Subcutaneous abdominal adipose tissue (tissue), 5 donors: ENCODE measurements at regions not wholly inside any gene's neighbourhood (a gene's known extent, or its start where the extent isn't known, plus 50 kb on each side); places are given as distances from the start of the nearest gene placed in this dataset.

Experiments used
- H3K27ac ChIP-seq: one replicate; pipeline ENCODE4 v1.7.0; 2013; ENCODE audit warnings: low read depth, mild to moderate bottlenecking, inconsistent platforms, low read length, moderate library complexity
- H3K27me3 ChIP-seq, 5 donors: one replicate each; pipeline ENCODE4 v1.7.0; 2013; ENCODE audit warnings: low read length in 5 of 5, inconsistent platforms in 1 of 5; ENCODE audit not compliant: control insufficient read depth in 5 of 5, insufficient read depth in 4 of 5
- H3K36me3 ChIP-seq, 5 donors: one replicate each; pipeline ENCODE4 v1.7.0; 2013; ENCODE audit warnings: low read length in 5 of 5; ENCODE audit not compliant: control insufficient read depth in 5 of 5, insufficient read depth in 5 of 5
- H3K4me1 ChIP-seq, 5 donors: one replicate each; pipeline ENCODE4 v1.7.0; 2013; ENCODE audit warnings: low read length in 5 of 5, mild to moderate bottlenecking in 3 of 5, moderate library complexity in 1 of 5; ENCODE audit not compliant: control insufficient read depth in 5 of 5, insufficient read depth in 5 of 5
- H3K4me3 ChIP-seq, 5 donors: one replicate each; pipeline ENCODE4 v1.7.0; 2013; ENCODE audit warnings: low read length in 5 of 5, low read depth in 1 of 5
- H3K9ac ChIP-seq, 5 donors: one replicate each; pipeline ENCODE4 v1.7.0; 2013; ENCODE audit warnings: low read length in 5 of 5, mild to moderate bottlenecking in 4 of 5, moderate library complexity in 3 of 5
- H3K9me3 ChIP-seq, 5 donors: one replicate each; pipeline ENCODE4 v1.7.0; 2013; ENCODE audit warnings: low read length in 5 of 5; ENCODE audit not compliant: control insufficient read depth in 5 of 5
- donor health status: healthy.
- donor health status: healthy.
- donor health status: healthy.
- donor health status: healthy.
- donor health status: healthy.

DNA sequence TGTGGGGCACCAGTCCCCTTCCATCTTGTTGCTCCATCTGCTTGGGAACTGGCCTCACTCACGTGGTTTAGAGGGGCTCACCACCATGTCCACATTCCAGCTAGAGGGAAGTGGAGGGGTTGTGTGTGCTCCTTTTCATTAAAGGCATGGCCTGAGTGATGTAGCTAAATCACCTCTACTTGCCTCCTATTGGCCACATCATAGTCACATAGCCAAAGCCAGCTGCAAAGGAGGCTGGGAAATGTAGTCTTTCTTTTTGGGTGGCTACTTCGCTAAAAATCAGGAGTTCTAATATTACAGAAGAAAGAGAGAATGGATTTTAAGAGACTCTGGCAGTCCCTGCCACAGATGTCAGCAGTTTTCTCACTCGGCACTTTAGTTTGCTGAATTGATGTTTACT lies 63.0 kb upstream of the ALX4 start:
- Histone ChIP-seq H3K27ac (no peak overlapping the region), H3K27me3 (peaks cover 0 to 2% (median 0%) of the 10 kb centered on the region in 5 donors), H3K9me3 (peaks cover 5 to 12% (median 7%) of the 10 kb centered on the region in 5 donors), H3K36me3 (no peaks in the 10 kb centered on the region), H3K4me3 (no peak overlapping the region), H3K9ac (no peak overlapping the region), H3K4me1 (no peaks in the 10 kb centered on the region)

DNA sequence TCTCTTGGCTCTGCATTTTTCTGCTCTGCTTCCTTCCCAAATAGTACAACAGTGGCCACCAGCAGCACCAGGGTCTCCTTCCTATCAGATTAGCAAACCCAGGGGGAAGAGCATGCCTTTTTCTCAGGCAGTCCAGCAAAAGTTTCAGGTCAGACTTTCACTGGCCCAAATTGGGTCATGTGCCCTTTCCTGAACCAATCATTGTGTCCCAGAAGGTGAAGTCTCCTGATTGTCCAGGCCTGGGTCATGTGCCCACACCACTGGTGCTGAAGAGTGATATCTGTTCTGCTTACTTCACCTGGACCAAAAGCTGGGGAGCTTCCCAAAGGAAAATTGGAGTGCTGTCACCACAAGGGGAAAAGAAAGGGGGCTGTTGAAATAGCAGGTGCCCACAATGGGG lies 64.1 kb upstream of the ALX4 start:
- no peaks in the 10 kb centered on the region for H3K36me3 ChIP-seq

DNA sequence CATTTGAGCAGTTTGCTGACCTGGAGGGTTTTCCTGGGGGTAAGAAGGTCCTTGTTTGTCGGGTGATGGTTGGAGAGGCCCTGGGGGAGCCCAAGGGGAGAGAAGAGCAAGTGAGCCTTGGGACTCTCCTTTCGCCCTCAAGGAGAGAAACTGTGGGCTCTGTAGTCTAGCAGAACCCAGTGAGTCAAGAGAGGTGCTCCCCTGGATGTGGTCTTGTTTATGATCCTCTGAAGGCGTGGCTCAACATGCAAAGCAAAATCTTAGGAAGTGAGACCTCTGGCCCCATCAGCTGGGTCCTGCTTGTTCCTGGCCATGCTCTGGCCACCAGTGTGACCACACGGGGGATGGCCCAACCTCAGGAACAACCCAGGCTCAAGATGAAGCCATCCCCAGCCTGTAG lies 66.5 kb upstream of the ALX4 start:
- no peak overlapping the region for H3K27ac ChIP-seq
- no peaks in the 10 kb centered on the region for H3K4me1 ChIP-seq
- H3K4me3 ChIP-seq: no peak overlapping the region
- no peak overlapping the region for H3K9ac ChIP-seq
- peaks cover 0 to 16% (median 6%) of the 10 kb centered on the region in 5 donors for H3K27me3 ChIP-seq
- H3K9me3 ChIP-seq: peaks cover 5 to 13% (median 8%) of the 10 kb centered on the region in 5 donors
- no peaks in the 10 kb centered on the region for H3K36me3 ChIP-seq

More for the DNA sequence above, 64.1 kb upstream of the ALX4 start:
- Histone ChIP-seq H3K27ac (no peak overlapping the region), H3K9ac (no peak overlapping the region), H3K27me3 (peaks cover 0 to 2% (median 0%) of the 10 kb centered on the region in 5 donors), H3K4me3 (no peak overlapping the region), H3K4me1 (no peaks in the 10 kb centered on the region), H3K9me3 (peaks cover 5 to 13% (median 8%) of the 10 kb centered on the region in 5 donors)

DNA sequence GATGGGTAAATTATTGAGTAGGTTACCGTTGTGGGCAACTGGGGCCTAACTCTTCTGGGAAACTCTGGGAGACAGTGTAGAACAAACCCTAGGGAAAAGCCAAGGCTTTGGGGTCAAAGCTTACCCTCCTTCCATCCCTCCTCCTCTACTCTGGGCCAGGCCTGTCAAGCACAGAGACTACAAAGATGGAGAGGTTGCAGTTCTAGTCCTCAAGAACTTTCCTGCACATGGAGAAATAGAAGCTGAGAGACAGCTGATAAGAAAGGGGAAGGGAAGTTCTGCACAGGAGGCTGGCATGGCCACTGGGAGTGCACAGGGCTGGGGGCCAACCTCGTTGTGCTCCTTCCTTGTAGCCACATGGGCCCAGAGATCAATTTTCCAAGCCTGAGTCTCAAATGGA lies 67.2 kb upstream of the ALX4 start:
- Histone ChIP-seq H3K9me3 (peaks cover 5 to 13% (median 8%) of the 10 kb centered on the region in 5 donors), H3K4me3 (no peak overlapping the region), H3K36me3 (no peaks in the 10 kb centered on the region), H3K27me3 (peaks cover 0 to 19% (median 7%) of the 10 kb centered on the region in 5 donors), H3K27ac (no peak overlapping the region), H3K4me1 (no peaks in the 10 kb centered on the region), H3K9ac (no peak overlapping the region)

DNA sequence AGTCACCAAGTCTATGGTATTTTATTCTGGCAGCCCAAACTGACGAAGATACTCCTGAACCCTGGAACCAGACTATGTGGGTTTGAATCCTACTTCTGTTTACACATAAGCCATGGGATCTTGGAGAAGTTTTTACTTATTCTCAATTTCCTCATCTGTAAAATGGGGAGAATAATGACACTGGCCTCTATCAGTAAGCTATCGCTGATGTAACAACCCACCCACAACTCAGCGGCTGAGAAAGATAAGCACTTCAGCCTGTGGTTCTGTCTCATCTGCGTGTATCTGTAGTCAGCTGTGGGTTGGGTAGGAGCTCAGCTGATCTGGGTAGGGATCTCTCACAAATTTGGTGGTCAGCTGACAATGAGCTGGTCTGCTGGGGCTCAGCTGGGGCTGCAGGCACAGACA lies 68.0 kb upstream of the ALX4 start:
- no peak overlapping the region for H3K4me3 ChIP-seq
- no peak overlapping the region for H3K9ac ChIP-seq
- H3K36me3 ChIP-seq: no peaks in the 10 kb centered on the region
- H3K9me3 ChIP-seq: peaks cover 5 to 13% (median 8%) of the 10 kb centered on the region in 5 donors
- H3K27me3 ChIP-seq: peaks cover 0 to 21% (median 12%) of the 10 kb centered on the region in 5 donors
- no peak overlapping the region for H3K27ac ChIP-seq
- no peaks in the 10 kb centered on the region for H3K4me1 ChIP-seq

DNA sequence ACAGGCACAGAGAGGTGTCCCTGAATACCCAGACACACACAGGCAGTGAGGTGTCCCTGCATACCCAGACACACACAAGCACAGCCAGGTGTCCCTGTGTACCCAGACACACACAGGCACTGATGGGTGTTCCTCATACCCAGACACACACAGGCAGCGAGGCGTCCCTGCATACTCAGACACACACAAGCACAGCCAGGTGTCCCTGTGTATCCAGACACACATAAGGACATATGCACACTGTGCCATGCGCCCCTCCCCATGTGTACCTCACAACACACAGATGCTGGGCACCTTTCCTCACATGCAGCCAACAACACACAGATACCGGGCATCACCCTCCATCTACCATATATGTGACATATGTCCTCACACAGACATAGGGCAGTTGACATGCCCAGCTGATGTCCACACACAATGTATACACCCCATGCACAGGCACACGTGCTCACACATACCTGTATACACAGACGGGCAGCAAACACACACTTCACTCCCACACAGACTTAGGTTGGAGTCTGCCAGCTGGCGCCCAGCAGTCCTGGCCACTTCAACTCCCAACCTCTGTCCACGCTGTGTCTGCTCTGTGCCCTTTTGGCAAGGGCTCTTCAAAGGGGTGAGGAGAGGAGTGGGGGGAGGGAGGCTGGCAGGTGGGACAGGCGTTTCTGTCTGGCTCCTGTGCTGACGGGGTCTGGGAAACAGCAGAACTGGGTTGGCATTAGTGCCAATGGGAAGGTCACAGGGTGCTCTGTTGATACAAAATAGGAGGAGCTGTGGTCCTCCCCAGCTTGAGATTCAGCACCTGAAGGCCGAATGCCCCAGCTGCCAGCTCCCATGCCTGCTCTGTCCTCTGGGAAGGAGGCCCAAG lies 69.4 kb upstream of the ALX4 start:
- Histone ChIP-seq H3K9ac (no peak overlapping the region), H3K27ac (no peak overlapping the region), H3K36me3 (no peaks in the 10 kb centered on the region), H3K4me1 (no peaks in the 10 kb centered on the region), H3K9me3 (peaks cover 5 to 13% (median 7%) of the 10 kb centered on the region in 5 donors), H3K27me3 (peaks cover 0 to 21% (median 12%) of the 10 kb centered on the region in 5 donors), H3K4me3 (no peak overlapping the region)

DNA sequence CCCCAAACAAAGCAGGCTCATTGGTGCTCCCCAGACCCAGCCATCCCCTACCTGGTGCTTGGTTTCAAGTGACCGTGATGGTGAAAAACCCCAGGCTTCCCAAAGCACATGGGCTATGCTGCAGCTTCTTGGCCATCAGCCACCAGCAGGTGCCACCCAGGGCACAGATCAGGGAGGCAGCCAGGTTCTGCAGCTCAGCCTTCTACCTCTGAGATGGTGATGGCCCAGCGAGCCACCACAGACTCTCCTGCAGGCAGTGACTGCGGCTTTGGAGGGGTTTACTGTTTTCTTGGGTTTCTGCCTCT lies 70.0 kb upstream of the ALX4 start:
- Histone ChIP-seq H3K27ac (no peak overlapping the region), H3K9me3 (peaks cover 5 to 13% (median 7%) of the 10 kb centered on the region in 5 donors), H3K4me1 (no peaks in the 10 kb centered on the region), H3K36me3 (no peaks in the 10 kb centered on the region), H3K9ac (no peak overlapping the region), H3K4me3 (no peak overlapping the region), H3K27me3 (peaks cover 0 to 21% (median 12%) of the 10 kb centered on the region in 5 donors)

DNA sequence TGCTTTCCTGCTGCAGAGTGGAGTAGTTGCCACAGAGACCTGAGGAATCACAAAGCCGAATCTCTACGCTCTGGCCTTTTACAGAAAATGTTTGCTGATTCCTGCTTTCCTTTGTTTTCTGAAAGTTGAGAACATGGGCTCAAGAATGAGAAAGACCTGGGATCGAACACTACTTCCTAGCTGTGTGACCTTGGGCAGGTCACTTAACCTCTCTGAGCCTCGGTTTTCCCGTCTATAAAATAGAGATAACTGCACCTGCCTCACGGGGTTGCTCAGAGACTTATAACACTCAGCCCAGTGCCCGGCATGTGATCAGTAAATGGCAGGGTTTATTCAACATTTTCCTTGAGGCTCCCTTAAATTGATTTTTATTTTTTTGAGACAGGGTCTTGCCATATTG lies 70.9 kb upstream of the ALX4 start:
- Histone ChIP-seq H3K9me3 (peaks cover 5 to 13% (median 7%) of the 10 kb centered on the region in 5 donors), H3K9ac (no peak overlapping the region), H3K27ac (no peak overlapping the region), H3K4me3 (no peak overlapping the region), H3K36me3 (no peaks in the 10 kb centered on the region), H3K4me1 (no peaks in the 10 kb centered on the region), H3K27me3 (peaks cover 0 to 21% (median 12%) of the 10 kb centered on the region in 5 donors)

DNA sequence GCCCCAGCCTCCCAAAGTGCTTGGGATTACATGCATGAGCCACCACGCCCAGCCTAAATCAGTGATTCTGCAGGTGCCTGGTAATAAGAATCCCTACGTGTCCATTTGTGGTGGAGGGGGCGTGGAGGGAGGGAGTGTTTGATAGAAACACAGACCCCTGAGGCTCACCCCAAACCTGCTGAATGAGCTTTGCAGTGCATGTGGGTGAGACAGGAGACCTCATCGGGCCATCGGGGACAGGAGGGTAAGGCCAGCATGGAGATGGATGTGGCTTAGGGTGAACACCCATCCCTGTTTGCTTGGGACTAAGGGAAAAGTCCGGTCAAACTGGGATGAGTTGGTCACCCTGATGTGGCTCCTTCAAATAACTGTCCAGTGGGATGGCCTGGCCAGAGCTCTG lies 71.3 kb upstream of the ALX4 start:
- Histone ChIP-seq H3K4me3 (no peak overlapping the region), H3K27ac (no peak overlapping the region), H3K4me1 (no peaks in the 10 kb centered on the region), H3K9me3 (peaks cover 5 to 13% (median 7%) of the 10 kb centered on the region in 5 donors), H3K36me3 (no peaks in the 10 kb centered on the region), H3K27me3 (peaks cover 0 to 21% (median 12%) of the 10 kb centered on the region in 5 donors), H3K9ac (no peak overlapping the region)

DNA sequence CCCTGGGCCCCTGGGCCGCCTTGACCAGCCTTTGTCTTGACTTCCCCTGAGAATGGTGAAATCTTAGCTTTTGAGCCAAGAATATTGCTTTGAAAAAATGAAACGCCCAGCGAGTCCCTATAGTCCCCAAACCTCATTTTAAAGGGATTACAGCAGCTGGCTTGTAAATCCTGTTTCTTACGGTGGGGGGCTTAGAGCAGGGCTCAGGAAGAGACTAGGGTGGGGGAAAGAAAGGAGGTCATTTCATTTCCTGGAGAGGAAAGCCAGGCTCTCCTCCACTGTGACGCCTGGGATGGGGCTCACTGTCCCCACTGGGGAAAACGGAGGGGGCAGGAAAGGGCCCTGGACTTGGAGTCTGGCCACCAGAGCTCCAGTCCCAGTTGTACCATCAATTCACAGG lies 72.2 kb upstream of the ALX4 start:
- Histone ChIP-seq H3K4me1 (no peaks in the 10 kb centered on the region), H3K9ac (no peak overlapping the region), H3K4me3 (no peak overlapping the region), H3K27ac (no peak overlapping the region), H3K36me3 (no peaks in the 10 kb centered on the region), H3K9me3 (peaks cover 5 to 10% (median 7%) of the 10 kb centered on the region in 5 donors), H3K27me3 (peaks cover 0 to 21% (median 12%) of the 10 kb centered on the region in 5 donors)
